Stomach smooth muscle (tissue), 2 donors: ENCODE measurements at regions not wholly inside any gene's neighbourhood (a gene's known extent, or its start where the extent isn't known, plus 50 kb on each side); places are given as distances from the start of the nearest gene placed in this dataset.

ENCODE experiments used
- H3K27ac ChIP-seq: one replicate; pipeline ENCODE4 v1.7.0; 2013; ENCODE audit warnings: mild to moderate bottlenecking, low read length, inconsistent platforms
- H3K27me3 ChIP-seq, 2 donors: one replicate each; pipeline ENCODE4 v1.7.0; 2013; ENCODE audit warnings: low read length in 2 of 2; ENCODE audit not compliant: insufficient read depth in 2 of 2, control insufficient read depth in 1 of 2
- H3K36me3 ChIP-seq, 2 donors: one replicate each; pipeline ENCODE4 v1.7.0; 2013; ENCODE audit warnings: low read length in 2 of 2; ENCODE audit not compliant: control insufficient read depth in 2 of 2, insufficient read depth in 2 of 2
- H3K4me1 ChIP-seq: one replicate; pipeline ENCODE4 v1.7.0; 2013; ENCODE audit warnings: low read length; ENCODE audit not compliant: control insufficient read depth, insufficient read depth
- H3K4me3 ChIP-seq, 2 donors: one replicate each; pipeline ENCODE4 v1.7.0; 2013; ENCODE audit warnings: low read length in 2 of 2
- H3K9ac ChIP-seq, 2 donors: one replicate each; pipeline ENCODE4 v1.7.0; 2013; ENCODE audit warnings: low read length in 2 of 2, mild to moderate bottlenecking in 1 of 2
- H3K9me3 ChIP-seq, 2 donors: one replicate each; pipeline ENCODE4 v1.7.0; 2013; ENCODE audit warnings: low read length in 2 of 2; ENCODE audit not compliant: control insufficient read depth in 2 of 2
- donor health status: healthy.
- donor health status: Pancreatic carcinoma.

GRCh38 chr2:120536141-120536540 is 190.2 kb downstream of the INHBB start:
- Histone ChIP-seq H3K9me3 (no peaks in the 10 kb centered on the region), H3K27ac (no peak overlapping the region), H3K4me1 (peaks cover 9% of the 10 kb centered on the region), H3K4me3 (no peak overlapping the region), H3K9ac (no peak overlapping the region), H3K27me3 (no peaks in the 10 kb centered on the region), H3K36me3 (no peaks in the 10 kb centered on the region)

- H3K9me3 ChIP-seq = no peaks in the 10 kb centered on the region
- peaks cover 9% of the 10 kb centered on the region for H3K4me1 ChIP-seq
- no peaks in the 10 kb centered on the region for H3K36me3 ChIP-seq
- H3K9ac ChIP-seq = no peak overlapping the region
- H3K27ac ChIP-seq = no peak overlapping the region
- no peak overlapping the region for H3K4me3 ChIP-seq
- H3K27me3 ChIP-seq = peaks cover 0 to 2% of the 10 kb centered on the region in 2 donors
Measured at GRCh38 chr2:120538691-120539423, 192.9 kb downstream of the INHBB start.

GRCh38 chr2:120539424-120539936 is 193.5 kb downstream of the INHBB start:
- no peaks in the 10 kb centered on the region for H3K36me3 ChIP-seq
- no peak overlapping the region for H3K27ac ChIP-seq
- peaks cover 9% of the 10 kb centered on the region for H3K4me1 ChIP-seq
- H3K27me3 ChIP-seq = peaks cover 0 to 2% of the 10 kb centered on the region in 2 donors
- H3K9me3 ChIP-seq = no peaks in the 10 kb centered on the region
- H3K9ac ChIP-seq = no peak overlapping the region
- H3K4me3 ChIP-seq = no peak overlapping the region

GRCh38 chr2:120539937-120540718 is 194.2 kb downstream of the INHBB start:
- Histone ChIP-seq H3K4me3 (peak overlapping the region in 1 of 2 donors; percentile 29), H3K4me1 (peaks cover 9% of the 10 kb centered on the region)

GRCh38 chr2:120540719-120541552 is 194.7 kb upstream of the GLI2 start:
- Histone ChIP-seq H3K27me3 (peaks cover 0 to 2% of the 10 kb centered on the region in 2 donors), H3K4me1 (peaks cover 9% of the 10 kb centered on the region), H3K4me3 (no peak overlapping the region), H3K27ac (no peak overlapping the region), H3K9me3 (no peaks in the 10 kb centered on the region), H3K36me3 (no peaks in the 10 kb centered on the region), H3K9ac (no peak overlapping the region)

More at GRCh38 chr2:120539937-120540718, 194.2 kb downstream of the INHBB start:
- Histone ChIP-seq H3K36me3 (no peaks in the 10 kb centered on the region), H3K27ac (no peak overlapping the region), H3K9me3 (no peaks in the 10 kb centered on the region), H3K9ac (no peak overlapping the region), H3K27me3 (peaks cover 0 to 2% of the 10 kb centered on the region in 2 donors)

GRCh38 chr2:120541553-120541932 is 194.1 kb upstream of the GLI2 start:
- H3K4me1 ChIP-seq = peaks cover 9% of the 10 kb centered on the region
- H3K9me3 ChIP-seq = no peaks in the 10 kb centered on the region
- no peak overlapping the region for H3K27ac ChIP-seq
- H3K9ac ChIP-seq = no peak overlapping the region
- peaks cover 0 to 2% of the 10 kb centered on the region in 2 donors for H3K27me3 ChIP-seq
- H3K4me3 ChIP-seq = no peak overlapping the region
- no peaks in the 10 kb centered on the region for H3K36me3 ChIP-seq

- Histone ChIP-seq H3K4me3 (no peak overlapping the region), H3K9ac (no peak overlapping the region), H3K27ac (no peak overlapping the region), H3K4me1 (peaks cover 9% of the 10 kb centered on the region), H3K27me3 (peaks cover 0 to 2% of the 10 kb centered on the region in 2 donors), H3K36me3 (no peaks in the 10 kb centered on the region), H3K9me3 (no peaks in the 10 kb centered on the region)
Measured at GRCh38 chr2:120541972-120542670, 193.5 kb upstream of the GLI2 start.

GRCh38 chr2:120542911-120543527 is 192.6 kb upstream of the GLI2 start:
- H3K27me3 ChIP-seq = peaks cover 0 to 2% of the 10 kb centered on the region in 2 donors
- no peak overlapping the region for H3K9ac ChIP-seq
- no peak overlapping the region for H3K27ac ChIP-seq
- H3K4me3 ChIP-seq = no peak overlapping the region
- no peaks in the 10 kb centered on the region for H3K9me3 ChIP-seq
- H3K36me3 ChIP-seq = no peaks in the 10 kb centered on the region
- H3K4me1 ChIP-seq = peaks cover 9% of the 10 kb centered on the region

GRCh38 chr2:120543899-120544298 is 191.8 kb upstream of the GLI2 start:
- H3K4me1 ChIP-seq = peaks cover 9% of the 10 kb centered on the region
- no peak overlapping the region for H3K4me3 ChIP-seq
- peaks cover 0 to 2% of the 10 kb centered on the region in 2 donors for H3K27me3 ChIP-seq
- H3K27ac ChIP-seq = no peak overlapping the region
- H3K9me3 ChIP-seq = no peaks in the 10 kb centered on the region
- H3K36me3 ChIP-seq = no peaks in the 10 kb centered on the region
- H3K9ac ChIP-seq = no peak overlapping the region
